Caco-2 (cell line): ENCODE measurements at regions not wholly inside any gene's neighbourhood (a gene's known extent, or its start where the extent isn't known, plus 50 kb on each side); places are given as distances from the start of the nearest gene placed in this dataset.

ENCODE experiments used
- BruUV-seq: library from RNA; stranded (reverse); fragments of 400-500 nt; replicated peaks from 2 replicates; lab custom pipeline; 2021; lab: Mats Ljungman, UMichigan
- CTCF ChIA-PET: fragments of 300-600 bp; sonication (Branson Sonifier 250); formaldehyde crosslinking; loops from one replicate; lab custom pipeline; 2022; ENCODE audit warnings: antibody characterized with exemption; lab: Charles Lee
- POLR2A ChIA-PET: fragments of 300-600 bp; sonication (Branson Sonifier 250); formaldehyde crosslinking; loops from one replicate; lab custom pipeline; 2022; ENCODE audit warnings: antibody characterized with exemption; lab: Charles Lee
- DNase-seq, 2 experiments: peaks; one replicate each; pipeline versions ENCODE4 v3.0.0 to v3.0.0-alpha.2; 2020 to 2022
- H3K27me3 ChIP-seq: replicated peaks from 2 replicates; pipeline ENCODE4 v1.6.0; 2011; ENCODE audit warnings: low read length; ENCODE audit not compliant: control insufficient read depth, insufficient read depth
- H3K36me3 ChIP-seq: 2 replicates; pipeline ENCODE4 v1.5.1; 2011; ENCODE audit warnings: low read length; ENCODE audit not compliant: control insufficient read depth, insufficient read depth
- H3K4me1 ChIP-seq: fragments of 250-450 bp; sonication (Bioruptor Pico); 2 replicates; pipeline ENCODE4 v1.5.1; 2020; ENCODE audit warnings: mild to moderate bottlenecking
- H3K4me3 ChIP-seq: 2 replicates; pipeline ENCODE4 v1.5.1; 2011; ENCODE audit warnings: low read depth, mild to moderate bottlenecking, control low read depth, low read length
- H3K9me3 ChIP-seq: fragments of 250-450 bp; sonication (Bioruptor Pico); 2 replicates; pipeline ENCODE4 v1.5.1; 2020; ENCODE audit warnings: mild to moderate bottlenecking, moderate library complexity
- H3K27ac Mint-ChIP-seq: one replicate; pipeline ENCODE4 v1.8.0; 2022; ENCODE audit warnings: mixed read lengths; ENCODE audit not compliant: unreplicated experiment
- H3K27me3 Mint-ChIP-seq: one replicate; pipeline ENCODE4 v1.8.0; 2022; ENCODE audit warnings: mixed read lengths; ENCODE audit not compliant: insufficient read depth, unreplicated experiment
- H3K36me3 Mint-ChIP-seq: one replicate; pipeline ENCODE4 v1.8.0; 2022; ENCODE audit warnings: mild to moderate bottlenecking, mixed read lengths; ENCODE audit not compliant: insufficient read depth, unreplicated experiment
- H3K4me1 Mint-ChIP-seq: one replicate; pipeline ENCODE4 v1.8.0; 2022; ENCODE audit warnings: low read depth, mixed read lengths; ENCODE audit not compliant: unreplicated experiment
- H3K4me3 Mint-ChIP-seq: one replicate; pipeline ENCODE4 v1.8.0; 2022; ENCODE audit warnings: mild to moderate bottlenecking, moderate library complexity, mixed read lengths; ENCODE audit not compliant: unreplicated experiment
- H3K9me3 Mint-ChIP-seq: one replicate; pipeline ENCODE4 v1.8.0; 2022; ENCODE audit warnings: mixed read lengths; ENCODE audit not compliant: unreplicated experiment
- intact Hi-C: fragments of 100-400 bp; cut with micrococcal nuclease; formaldehyde crosslinking; loops from one replicate; pipeline ENCODE4 v1.10.0; 2022; ENCODE audit not compliant: unreplicated experiment
- TF ChIP-seq, protein P1 (sequence below), 2 experiments: fragments of 200-600 bp in 1 of 2; IDR thresholded peaks; 1 replicate in 1 of 2; 2 replicates in 1 of 2; pipeline versions ENCODE4 v1.5.1 to v1.8.0; 2011 to 2022; ENCODE audit warnings: antibody characterized with exemption in 1 of 2, control low read depth in 1 of 2, inconsistent platforms in 1 of 2, low read depth in 1 of 2, low read length in 1 of 2, mild to moderate bottlenecking in 1 of 2, moderate library complexity in 1 of 2; ENCODE audit not compliant: insufficient read depth in 1 of 2, severe bottlenecking in 1 of 2, unreplicated experiment in 1 of 2

DNA sequence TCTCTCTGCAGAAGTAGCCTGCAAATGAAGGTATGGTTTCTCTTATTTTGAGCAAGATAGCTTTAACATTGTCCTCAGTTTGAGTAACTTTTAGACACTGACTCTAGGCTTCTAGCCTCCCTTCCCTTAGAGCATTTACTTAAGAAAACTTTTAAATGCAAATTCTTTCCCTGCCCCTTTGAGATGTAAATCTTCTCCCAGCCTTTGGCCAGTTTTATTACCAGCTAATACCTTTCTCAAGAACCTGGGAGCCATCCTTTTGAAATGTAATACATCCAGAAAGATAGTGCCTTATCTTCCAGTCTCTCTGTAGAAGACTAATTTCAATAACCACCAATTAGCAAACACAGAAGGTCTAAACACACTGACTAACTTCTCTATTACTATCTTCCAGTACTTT, 688.9 kb upstream of the CDH9 start:
- H3K9me3 ChIP-seq: no peaks in the 10 kb centered on the region
- ChIA-PET CTCF (no interaction called here), POLR2A (no interaction called here)
- H3K4me1 Mint-ChIP-seq: no peaks in the 10 kb centered on the region
- no peak for DNase-seq
- H3K36me3 Mint-ChIP-seq: no peaks in the 10 kb centered on the region
- BruUV-seq: no TSS peak
- H3K9me3 Mint-ChIP-seq: no peaks in the 10 kb centered on the region
- intact Hi-C loops: no loop called here
- H3K4me3 Mint-ChIP-seq: peak overlapping the region; percentile 34
- H3K4me1 ChIP-seq: no peaks in the 10 kb centered on the region
- H3K27me3 ChIP-seq: no peaks in the 10 kb centered on the region
- no peaks in the 10 kb centered on the region for H3K36me3 ChIP-seq
- no peak overlapping the region for H3K27ac Mint-ChIP-seq
- no peak overlapping the region for H3K4me3 ChIP-seq
- H3K27me3 Mint-ChIP-seq: no peaks in the 10 kb centered on the region
- TF ChIP-seq, protein P1, sequence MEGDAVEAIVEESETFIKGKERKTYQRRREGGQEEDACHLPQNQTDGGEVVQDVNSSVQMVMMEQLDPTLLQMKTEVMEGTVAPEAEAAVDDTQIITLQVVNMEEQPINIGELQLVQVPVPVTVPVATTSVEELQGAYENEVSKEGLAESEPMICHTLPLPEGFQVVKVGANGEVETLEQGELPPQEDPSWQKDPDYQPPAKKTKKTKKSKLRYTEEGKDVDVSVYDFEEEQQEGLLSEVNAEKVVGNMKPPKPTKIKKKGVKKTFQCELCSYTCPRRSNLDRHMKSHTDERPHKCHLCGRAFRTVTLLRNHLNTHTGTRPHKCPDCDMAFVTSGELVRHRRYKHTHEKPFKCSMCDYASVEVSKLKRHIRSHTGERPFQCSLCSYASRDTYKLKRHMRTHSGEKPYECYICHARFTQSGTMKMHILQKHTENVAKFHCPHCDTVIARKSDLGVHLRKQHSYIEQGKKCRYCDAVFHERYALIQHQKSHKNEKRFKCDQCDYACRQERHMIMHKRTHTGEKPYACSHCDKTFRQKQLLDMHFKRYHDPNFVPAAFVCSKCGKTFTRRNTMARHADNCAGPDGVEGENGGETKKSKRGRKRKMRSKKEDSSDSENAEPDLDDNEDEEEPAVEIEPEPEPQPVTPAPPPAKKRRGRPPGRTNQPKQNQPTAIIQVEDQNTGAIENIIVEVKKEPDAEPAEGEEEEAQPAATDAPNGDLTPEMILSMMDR (IDR thresholded peaks at IDR 0.05; ENCODE audit: insufficient read depth in 1 of 2, low read depth in 1 of 2, low read length in 1 of 2, severe bottlenecking in 1 of 2, unreplicated experiment in 1 of 2): no peak

DNA sequence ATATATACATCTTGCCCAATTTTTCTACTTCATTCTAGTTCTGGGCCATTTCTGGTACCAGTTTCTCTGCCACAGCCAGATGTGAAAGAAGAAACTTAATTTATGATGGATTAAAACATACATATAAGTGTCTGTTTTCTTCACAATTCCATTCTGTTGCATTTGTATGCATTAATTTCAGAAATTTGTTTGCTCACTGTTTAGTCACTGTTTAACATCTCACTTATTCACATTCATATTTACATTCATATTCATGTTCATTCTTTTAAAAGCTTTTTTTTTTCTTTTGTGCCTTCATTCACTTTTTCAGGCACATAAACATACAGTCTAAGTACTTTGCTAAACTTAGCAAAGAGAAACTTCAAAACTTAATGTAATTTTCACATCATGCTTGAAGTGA, 684.0 kb upstream of the CDH9 start:
- Histone ChIP-seq H3K27me3 (no peaks in the 10 kb centered on the region), H3K4me1 (no peaks in the 10 kb centered on the region), H3K4me3 (no peak overlapping the region), H3K9me3 (no peaks in the 10 kb centered on the region), H3K36me3 (no peaks in the 10 kb centered on the region)
- CTCF ChIA-PET: no interaction called here
- Mint-ChIP-seq H3K27ac (no peak overlapping the region), H3K36me3 (no peaks in the 10 kb centered on the region), H3K9me3 (no peaks in the 10 kb centered on the region), H3K4me3 (no peak overlapping the region), H3K4me1 (no peaks in the 10 kb centered on the region), H3K27me3 (no peaks in the 10 kb centered on the region)
- TF ChIP-seq, protein P1 (IDR thresholded peaks at IDR 0.05; ENCODE audit: insufficient read depth in 1 of 2, low read depth in 1 of 2, low read length in 1 of 2, severe bottlenecking in 1 of 2, unreplicated experiment in 1 of 2): no peak
- no TSS peak for BruUV-seq
- DNase-seq: no peak
- POLR2A ChIA-PET: no interaction called here
- intact Hi-C loops: no loop called here

GRCh38 chr5:27708534-27708933, 670.1 kb upstream of the CDH9 start:
- Histone ChIP-seq H3K4me3 (no peak overlapping the region), H3K4me1 (no peaks in the 10 kb centered on the region), H3K9me3 (no peaks in the 10 kb centered on the region), H3K36me3 (no peaks in the 10 kb centered on the region), H3K27me3 (no peaks in the 10 kb centered on the region)
- Mint-ChIP-seq H3K4me3 (no peak overlapping the region), H3K36me3 (no peaks in the 10 kb centered on the region), H3K9me3 (no peaks in the 10 kb centered on the region), H3K27me3 (no peaks in the 10 kb centered on the region), H3K27ac (no peak overlapping the region), H3K4me1 (no peaks in the 10 kb centered on the region)
- POLR2A ChIA-PET: no interaction called here
- no TSS peak for BruUV-seq
- no peak for DNase-seq
- TF ChIP-seq, protein P1 (IDR thresholded peaks at IDR 0.05; ENCODE audit: insufficient read depth in 1 of 2, low read depth in 1 of 2, low read length in 1 of 2, severe bottlenecking in 1 of 2, unreplicated experiment in 1 of 2): no peak
- intact Hi-C loops: no loop called here
- CTCF ChIA-PET: no interaction called here
